SK-N-SH (cell line): ENCODE measurements at regions not wholly inside any gene's neighbourhood (a gene's known extent, or its start where the extent isn't known, plus 50 kb on each side); places are given as distances from the start of the nearest gene placed in this dataset.

Experiments
- RAD21 ChIP-seq: IDR thresholded peaks from 2 replicates; pipeline ENCODE4 v1.6.1; 2012; ENCODE audit warnings: mild to moderate bottlenecking, low read length
- TF ChIP-seq, protein P1 (sequence below): fragments of 200-600 bp; sonication (generic); IDR thresholded peaks from 2 replicates; pipeline ENCODE4 v1.6.1; 2017; ENCODE audit warnings: antibody characterized with exemption, mild to moderate bottlenecking, moderate library complexity
- TF ChIP-seq, protein P2 (sequence below): IDR thresholded peaks from 2 replicates; pipeline ENCODE4 v1.6.1; 2012; ENCODE audit warnings: mild to moderate bottlenecking, low read depth, low read length, moderate library complexity

DNA sequence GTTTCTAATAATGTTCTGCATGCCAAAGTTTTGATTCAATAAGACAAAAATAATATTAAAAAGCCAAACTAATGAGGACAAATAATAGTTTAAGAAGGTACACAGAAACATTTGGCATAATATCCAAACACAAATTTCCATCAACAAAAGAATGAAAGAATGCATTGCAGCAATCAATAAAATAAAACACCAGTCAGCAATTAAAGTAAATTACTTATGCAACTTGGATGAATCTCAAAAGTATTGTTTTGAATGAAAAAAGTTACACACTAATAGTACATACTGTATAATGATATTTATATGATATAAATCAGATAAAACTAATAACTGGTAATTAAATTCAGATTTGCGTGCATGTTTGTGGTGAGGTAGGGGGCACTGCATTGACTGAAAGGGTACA lies 285.5 kb upstream of the PCDH10 start:
- TF ChIP-seq, protein P1, sequence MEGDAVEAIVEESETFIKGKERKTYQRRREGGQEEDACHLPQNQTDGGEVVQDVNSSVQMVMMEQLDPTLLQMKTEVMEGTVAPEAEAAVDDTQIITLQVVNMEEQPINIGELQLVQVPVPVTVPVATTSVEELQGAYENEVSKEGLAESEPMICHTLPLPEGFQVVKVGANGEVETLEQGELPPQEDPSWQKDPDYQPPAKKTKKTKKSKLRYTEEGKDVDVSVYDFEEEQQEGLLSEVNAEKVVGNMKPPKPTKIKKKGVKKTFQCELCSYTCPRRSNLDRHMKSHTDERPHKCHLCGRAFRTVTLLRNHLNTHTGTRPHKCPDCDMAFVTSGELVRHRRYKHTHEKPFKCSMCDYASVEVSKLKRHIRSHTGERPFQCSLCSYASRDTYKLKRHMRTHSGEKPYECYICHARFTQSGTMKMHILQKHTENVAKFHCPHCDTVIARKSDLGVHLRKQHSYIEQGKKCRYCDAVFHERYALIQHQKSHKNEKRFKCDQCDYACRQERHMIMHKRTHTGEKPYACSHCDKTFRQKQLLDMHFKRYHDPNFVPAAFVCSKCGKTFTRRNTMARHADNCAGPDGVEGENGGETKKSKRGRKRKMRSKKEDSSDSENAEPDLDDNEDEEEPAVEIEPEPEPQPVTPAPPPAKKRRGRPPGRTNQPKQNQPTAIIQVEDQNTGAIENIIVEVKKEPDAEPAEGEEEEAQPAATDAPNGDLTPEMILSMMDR, result no peak
- TF ChIP-seq, protein P2, sequence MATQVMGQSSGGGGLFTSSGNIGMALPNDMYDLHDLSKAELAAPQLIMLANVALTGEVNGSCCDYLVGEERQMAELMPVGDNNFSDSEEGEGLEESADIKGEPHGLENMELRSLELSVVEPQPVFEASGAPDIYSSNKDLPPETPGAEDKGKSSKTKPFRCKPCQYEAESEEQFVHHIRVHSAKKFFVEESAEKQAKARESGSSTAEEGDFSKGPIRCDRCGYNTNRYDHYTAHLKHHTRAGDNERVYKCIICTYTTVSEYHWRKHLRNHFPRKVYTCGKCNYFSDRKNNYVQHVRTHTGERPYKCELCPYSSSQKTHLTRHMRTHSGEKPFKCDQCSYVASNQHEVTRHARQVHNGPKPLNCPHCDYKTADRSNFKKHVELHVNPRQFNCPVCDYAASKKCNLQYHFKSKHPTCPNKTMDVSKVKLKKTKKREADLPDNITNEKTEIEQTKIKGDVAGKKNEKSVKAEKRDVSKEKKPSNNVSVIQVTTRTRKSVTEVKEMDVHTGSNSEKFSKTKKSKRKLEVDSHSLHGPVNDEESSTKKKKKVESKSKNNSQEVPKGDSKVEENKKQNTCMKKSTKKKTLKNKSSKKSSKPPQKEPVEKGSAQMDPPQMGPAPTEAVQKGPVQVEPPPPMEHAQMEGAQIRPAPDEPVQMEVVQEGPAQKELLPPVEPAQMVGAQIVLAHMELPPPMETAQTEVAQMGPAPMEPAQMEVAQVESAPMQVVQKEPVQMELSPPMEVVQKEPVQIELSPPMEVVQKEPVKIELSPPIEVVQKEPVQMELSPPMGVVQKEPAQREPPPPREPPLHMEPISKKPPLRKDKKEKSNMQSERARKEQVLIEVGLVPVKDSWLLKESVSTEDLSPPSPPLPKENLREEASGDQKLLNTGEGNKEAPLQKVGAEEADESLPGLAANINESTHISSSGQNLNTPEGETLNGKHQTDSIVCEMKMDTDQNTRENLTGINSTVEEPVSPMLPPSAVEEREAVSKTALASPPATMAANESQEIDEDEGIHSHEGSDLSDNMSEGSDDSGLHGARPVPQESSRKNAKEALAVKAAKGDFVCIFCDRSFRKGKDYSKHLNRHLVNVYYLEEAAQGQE, result no peak
- no peak for TF ChIP-seq RAD21
